Lower leg skin (tissue), 4 donors: ENCODE measurements at regions not wholly inside any gene's neighbourhood (a gene's known extent, or its start where the extent isn't known, plus 50 kb on each side); places are given as distances from the start of the nearest gene placed in this dataset.

Experiments
- DNase-seq, 2 donors: peaks; one replicate each; pipeline ENCODE4 v3.0.0-alpha.2; 2019; ENCODE audit warnings: low spot score in 2 of 2
- H3K4me3 ChIP-seq: fragments of 200-600 bp; sonication (generic); 2 replicates; pipeline ENCODE4 v1.5.1; 2017; ENCODE audit warnings: mild to moderate bottlenecking, low read depth; ENCODE audit not compliant: poor library complexity, severe bottlenecking
- CTCF ChIP-seq, 3 donors: fragments of 450-650 bp; IDR thresholded peaks; one replicate each; pipeline ENCODE4 v1.5.1; 2016; ENCODE audit warnings: antibody characterized with exemption in 3 of 3, mild to moderate bottlenecking in 3 of 3, moderate library complexity in 2 of 3
- POLR2A ChIP-seq, 2 donors: fragments of 450-650 bp; IDR thresholded peaks; one replicate each; pipeline ENCODE4 v1.6.1; 2016 to 2017; ENCODE audit warnings: antibody characterized with exemption in 2 of 2, mild to moderate bottlenecking in 1 of 2, moderate library complexity in 1 of 2
- WGBS, 2 donors: methylation state at CpG; one replicate each; pipeline ENCODE4 v1.1.5; 2018; 5-methylcytosine and 5-hydroxymethylcytosine counted together
- intact Hi-C: fragments of 100-400 bp; cut with DNase I; formaldehyde crosslinking; loops from one replicate; pipeline ENCODE4 v1.15.0; 2023; ENCODE audit warnings: low total_unique reads

GRCh38 chrX:10819973-10820372 lies 199.6 kb upstream of the MID1 start:
- intact Hi-C loops: no loop called here
- TF ChIP-seq CTCF (IDR thresholded peaks at IDR 0.05): no peak
- TF ChIP-seq POLR2A (IDR thresholded peaks at IDR 0.05): no peak
- 50 to 59% methylated on average over 1 of the region's 1 CpG for WGBS, 2 donors
- DNase-seq: no peak
- H3K4me3 ChIP-seq: no peak overlapping the region

- H3K4me3 ChIP-seq: no peak overlapping the region
- WGBS, 2 donors: 51 to 52% methylated on average over 3 of the region's 3 CpGs
- no peak for DNase-seq
- intact Hi-C loops: no loop called here
- TF ChIP-seq POLR2A (IDR thresholded peaks at IDR 0.05): no peak
These were observed 200.9 kb upstream of the MID1 start for GRCh38 chrX:10821293-10821692.

GRCh38 chrX:10828036-10828435 lies 207.7 kb upstream of the MID1 start:
- TF ChIP-seq POLR2A (IDR thresholded peaks at IDR 0.05) (no peak), CTCF (IDR thresholded peaks at IDR 0.05) (no peak)
- no peak overlapping the region for H3K4me3 ChIP-seq
- 80 to 96% methylated on average over 5 of the region's 5 CpGs for WGBS, 2 donors
- intact Hi-C loops: no loop called here
- DNase-seq: no peak

- no peak for DNase-seq
- WGBS, 2 donors: 27 to 52% methylated on average over 4 of the region's 4 CpGs
- H3K4me3 ChIP-seq: no peak overlapping the region
- intact Hi-C loops: no loop called here
- no peak for TF ChIP-seq POLR2A (IDR thresholded peaks at IDR 0.05)
- TF ChIP-seq CTCF (IDR thresholded peaks at IDR 0.05): no peak
These were observed 208.3 kb upstream of the MID1 start for GRCh38 chrX:10828640-10829039.

- 39 to 42% methylated on average over 8 of the region's 8 CpGs for WGBS, 2 donors
- DNase-seq: no peak
- intact Hi-C loops: no loop called here
- TF ChIP-seq POLR2A (IDR thresholded peaks at IDR 0.05): no peak
- TF ChIP-seq CTCF (IDR thresholded peaks at IDR 0.05): no peak
- no peak overlapping the region for H3K4me3 ChIP-seq
These were observed 211.5 kb upstream of the MID1 start for GRCh38 chrX:10831716-10832502.

- peak; percentile 13 to 83 for DNase-seq
- WGBS, 2 donors: 4 to 38% methylated on average over 13 of the region's 13 CpGs
- intact Hi-C loops: no loop called here
- no peak overlapping the region for H3K4me3 ChIP-seq
- no peak for TF ChIP-seq CTCF (IDR thresholded peaks at IDR 0.05)
- no peak for TF ChIP-seq POLR2A (IDR thresholded peaks at IDR 0.05)
These were observed 213.1 kb upstream of the MID1 start for GRCh38 chrX:10833299-10834169.
